GF-D8 (cell line): ENCODE measurements at regions not wholly inside any gene's neighbourhood (a gene's known extent, or its start where the extent isn't known, plus 50 kb on each side); places are given as distances from the start of the nearest gene placed in this dataset.

Experiments used
- DNase-seq: peaks from one replicate; lab custom pipeline; 2025; lab: John Stamatoyannopoulos, UW

DNA sequence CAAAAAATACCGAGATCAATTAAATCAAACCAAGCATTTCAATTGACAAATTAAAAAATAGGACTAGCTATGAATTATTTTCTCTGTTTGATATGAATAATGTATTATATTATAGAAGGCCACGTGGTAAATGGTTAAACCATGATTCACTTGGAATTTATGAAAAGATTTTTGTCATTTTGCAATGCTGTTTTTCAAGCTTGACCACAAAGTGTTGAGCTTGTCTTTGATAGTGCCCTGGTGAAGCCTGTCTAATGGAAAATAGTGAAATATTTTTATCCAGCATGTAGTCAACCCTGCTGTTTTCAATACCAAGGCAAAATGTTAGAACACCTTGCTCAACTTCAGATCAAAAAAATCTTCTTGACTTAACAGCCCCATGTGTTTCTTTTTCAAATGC is 288.0 kb upstream of the PRMT6 start:
- DNase-seq: no peak

DNA sequence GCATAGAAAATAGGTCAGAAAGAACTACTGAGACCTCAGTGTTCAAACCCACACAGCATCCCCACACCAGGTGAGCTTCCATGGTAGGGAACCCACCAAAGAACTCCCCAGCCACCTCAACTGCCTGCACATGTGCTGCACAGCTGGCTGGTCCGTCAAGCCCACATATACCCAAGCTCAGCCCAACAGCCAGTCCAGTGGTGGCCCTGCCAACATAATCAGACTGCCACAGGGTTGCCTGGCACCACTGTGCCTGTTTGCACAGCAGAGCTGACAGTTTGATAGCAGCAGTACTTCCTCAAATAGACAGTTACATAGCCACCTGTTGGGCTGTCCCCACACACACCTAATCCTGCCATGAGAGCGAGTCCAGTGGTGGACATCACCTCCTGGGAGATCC is 283.3 kb upstream of the PRMT6 start:
- no peak for DNase-seq

DNA sequence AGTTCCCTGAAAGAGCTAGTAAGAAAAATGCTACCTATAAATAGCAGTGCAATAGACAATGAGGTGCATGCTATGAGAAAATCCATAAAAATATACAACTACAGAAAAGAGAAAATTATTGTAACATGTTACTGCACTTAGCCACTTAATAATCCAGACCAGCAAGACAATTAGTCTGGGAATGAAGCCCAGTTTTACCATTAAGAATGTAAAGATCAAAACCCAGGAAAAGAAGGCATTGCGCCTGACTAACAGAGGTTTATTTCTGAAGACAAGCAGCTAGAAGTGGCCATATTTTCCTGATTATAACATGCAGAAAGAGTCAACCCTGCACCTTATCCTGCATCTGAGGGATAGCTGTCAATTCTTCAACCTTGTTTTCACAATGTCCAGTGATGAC is 276.4 kb upstream of the PRMT6 start:
- no peak for DNase-seq

DNA sequence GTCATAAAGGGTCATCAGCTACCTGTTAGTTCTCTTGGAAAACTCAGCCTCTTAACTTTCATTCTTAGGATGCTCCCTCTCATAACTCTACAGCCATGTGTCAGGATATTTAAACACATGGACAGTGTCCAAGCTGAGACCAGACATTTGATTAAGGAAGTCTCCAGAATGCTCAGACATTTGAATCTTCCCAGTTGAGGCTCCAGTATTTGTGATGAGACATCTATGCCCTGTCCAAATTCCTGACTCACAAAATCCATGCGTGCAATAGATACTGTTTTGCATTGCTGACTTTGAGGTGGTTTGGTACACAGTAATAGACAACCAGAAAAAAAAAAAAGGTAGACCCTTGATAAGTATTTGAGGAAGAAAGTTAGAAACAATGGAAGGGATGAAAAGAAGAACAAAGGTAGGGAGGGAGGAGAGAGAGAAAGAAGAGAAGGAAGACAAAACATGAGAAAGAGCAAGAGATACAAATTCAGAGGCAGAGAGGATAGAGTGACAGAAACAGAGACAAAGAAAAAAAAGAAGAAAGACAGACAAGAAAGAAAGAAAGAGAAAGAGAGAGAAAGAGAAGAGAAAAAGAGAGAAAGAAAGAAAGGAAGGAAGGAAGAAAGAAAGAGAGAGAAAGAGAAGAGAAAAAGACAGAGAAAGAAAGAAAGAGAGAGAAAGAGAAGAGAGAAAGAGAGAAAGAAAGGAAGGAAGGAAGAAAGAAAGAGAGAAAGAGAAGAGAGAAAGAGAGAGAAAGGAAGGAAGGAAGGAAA is 275.5 kb upstream of the PRMT6 start:
- DNase-seq: no peak

DNA sequence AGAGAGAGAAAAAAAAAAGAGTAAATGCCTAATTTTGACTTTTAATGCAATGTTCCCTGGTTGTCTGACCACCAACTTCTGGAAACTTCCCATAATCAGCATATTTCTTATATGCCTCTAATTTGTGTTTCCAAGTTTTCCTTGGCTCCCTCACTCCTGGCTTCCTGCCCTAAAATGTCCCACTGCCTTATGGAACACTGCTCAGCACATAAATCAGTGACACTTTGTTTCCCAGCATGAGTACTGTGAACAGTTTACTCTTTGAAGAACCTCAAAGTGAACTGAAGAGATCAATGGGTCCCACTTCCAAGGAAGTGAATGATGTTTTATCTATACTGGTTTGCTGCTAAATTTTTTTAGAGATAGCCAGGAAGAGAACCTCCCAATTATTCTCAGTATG is 271.3 kb upstream of the PRMT6 start:
- no peak for DNase-seq

DNA sequence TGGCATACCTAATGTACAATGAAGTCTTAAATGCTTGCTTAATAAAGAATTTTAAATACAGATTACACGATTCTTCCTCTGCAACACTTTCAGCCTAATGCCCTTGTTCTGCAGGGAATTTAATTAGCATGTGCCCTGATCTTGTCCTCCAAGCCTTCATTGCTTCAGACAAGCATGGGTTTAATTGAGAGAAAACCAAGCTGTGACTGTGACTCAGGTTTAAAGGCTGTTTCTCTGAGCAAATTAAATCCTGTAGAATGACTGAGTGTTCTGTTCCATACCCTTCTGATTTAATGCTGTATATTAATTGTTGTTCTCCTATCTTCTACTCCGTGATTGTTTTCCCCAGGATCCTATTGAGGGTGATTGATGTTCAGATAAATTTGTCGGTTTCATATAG is 269.0 kb upstream of the PRMT6 start:
- no peak for DNase-seq

DNA sequence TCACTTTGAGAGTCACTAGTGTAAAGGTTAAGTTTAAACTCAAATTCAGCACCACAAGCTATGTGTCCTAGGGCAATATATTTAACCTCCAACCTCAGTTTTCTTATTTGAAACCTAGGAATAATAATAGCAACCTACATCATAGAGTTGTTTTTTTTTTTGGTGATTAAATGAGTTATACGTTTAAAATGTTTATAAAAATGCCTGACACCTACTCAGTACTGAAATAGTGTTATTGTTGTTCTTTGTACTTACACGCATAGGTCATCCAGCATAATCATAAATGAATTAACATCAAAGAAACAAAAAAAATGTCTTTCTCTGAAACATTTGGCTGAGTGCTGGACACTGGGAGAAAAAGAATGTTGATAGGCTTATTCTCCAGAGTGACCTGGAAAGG is 266.8 kb upstream of the PRMT6 start:
- no peak for DNase-seq

DNA sequence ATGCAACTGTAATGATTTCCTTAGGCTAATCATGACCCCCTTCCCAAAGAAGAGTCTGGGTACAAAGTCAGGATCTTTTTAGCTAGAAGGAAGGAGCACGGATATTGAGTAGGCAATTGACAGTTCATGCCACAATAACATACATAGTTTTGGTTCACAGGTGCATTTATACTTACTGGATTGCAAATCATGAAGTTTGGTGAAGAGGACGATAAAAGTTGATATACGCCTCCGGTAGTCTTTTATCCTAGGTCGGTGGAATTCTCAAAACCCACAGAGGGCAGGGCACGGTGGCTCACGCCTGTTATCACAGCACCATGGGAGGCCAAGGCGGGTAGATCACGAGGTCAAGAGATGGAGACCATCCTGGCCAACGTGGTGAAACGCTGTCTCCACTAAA is 265.4 kb upstream of the PRMT6 start:
- DNase-seq: no peak

DNA sequence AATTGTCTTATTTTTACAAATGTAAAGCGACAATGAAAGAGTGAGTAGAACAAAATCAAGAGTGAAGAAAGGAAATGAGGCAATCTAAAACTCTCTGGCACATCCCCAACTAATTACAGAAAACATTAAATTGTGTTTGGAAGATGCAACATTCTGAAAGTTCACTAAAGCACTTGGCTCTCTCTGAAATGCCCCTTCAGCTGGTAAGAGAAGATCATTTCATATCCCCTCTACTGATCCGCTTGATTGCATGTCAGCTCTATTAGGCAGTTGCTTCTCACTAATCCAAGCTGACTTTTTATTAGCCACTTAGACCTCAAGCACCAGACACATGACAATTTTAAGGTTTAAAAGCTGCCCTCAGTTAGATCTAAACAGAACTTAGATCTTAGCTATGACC is 262.8 kb upstream of the PRMT6 start:
- no peak for DNase-seq

DNA sequence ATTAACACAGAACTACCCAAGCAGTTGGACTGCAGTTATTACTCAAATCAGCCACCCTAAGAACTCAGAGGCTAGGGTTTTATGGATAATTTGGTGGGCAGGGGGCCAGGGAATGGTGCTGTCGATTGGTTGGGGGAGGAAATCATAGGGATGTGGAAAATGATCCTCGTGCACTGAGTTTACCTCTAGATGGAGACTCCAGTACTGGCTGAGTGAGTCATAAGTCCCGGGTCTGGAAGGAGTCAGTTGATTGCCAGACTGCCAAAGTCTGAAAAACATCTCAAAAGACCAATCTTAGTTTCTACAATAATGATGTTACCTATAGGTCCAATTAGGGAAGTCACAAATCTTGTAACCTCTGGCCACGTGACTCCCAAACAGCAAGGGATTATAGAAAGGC is 257.5 kb upstream of the PRMT6 start:
- no peak for DNase-seq

DNA sequence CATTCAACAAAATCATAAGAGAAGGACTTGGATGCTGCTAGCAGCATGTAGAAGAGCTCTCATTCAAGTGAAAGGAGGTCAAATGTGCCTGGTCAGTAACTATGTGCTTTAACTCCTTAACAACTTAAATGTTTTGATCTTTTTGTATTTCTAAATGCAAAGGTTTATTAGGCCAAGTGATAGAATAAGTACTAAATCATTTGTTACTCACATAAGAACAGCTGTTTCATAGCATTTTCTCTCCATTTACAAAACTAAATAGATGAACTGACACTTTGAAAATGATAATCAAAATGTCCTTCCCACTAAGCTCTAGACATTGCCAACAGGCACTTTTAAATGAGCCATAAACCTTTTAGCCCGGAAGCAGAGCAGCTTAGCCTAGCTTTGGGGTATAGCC is 254.3 kb upstream of the PRMT6 start:
- DNase-seq: no peak

DNA sequence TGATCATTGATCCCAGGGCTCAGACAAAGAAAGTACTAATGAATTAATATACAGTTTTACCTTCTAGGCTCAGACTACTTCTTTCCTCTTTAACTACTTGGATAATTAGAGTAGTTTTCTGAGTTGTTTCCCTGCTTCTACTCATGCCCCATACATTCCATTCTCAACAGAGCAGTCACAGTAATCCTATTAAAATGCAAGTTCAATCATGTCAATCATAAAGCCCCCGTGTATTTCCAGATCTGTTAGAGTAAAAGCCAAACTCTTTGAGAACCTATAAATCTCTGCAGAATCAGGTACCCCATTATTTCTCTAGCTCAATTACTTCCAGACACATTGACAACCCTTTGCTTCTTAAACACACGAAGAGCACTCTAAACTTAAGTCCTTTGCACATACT is 242.1 kb upstream of the PRMT6 start:
- DNase-seq: no peak

DNA sequence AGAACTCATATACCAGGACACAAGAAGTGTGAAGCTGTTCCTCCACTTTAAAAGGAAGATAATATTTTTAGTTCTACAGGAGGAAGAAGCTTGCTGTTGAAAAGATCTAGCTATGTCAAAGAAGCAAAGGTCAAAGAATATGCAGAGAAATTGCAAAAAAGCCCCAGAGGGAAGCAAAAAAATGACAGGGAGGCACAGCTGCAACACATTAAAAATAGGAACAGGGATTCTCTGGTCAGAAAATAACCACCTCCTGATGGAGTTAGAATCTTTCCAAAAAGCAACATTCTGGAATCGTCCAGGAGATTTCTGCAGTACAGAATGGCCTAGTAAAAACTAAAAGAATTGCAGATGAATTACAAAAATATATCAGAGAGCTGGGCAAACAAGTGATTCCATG is 238.9 kb upstream of the PRMT6 start:
- DNase-seq: no peak

DNA sequence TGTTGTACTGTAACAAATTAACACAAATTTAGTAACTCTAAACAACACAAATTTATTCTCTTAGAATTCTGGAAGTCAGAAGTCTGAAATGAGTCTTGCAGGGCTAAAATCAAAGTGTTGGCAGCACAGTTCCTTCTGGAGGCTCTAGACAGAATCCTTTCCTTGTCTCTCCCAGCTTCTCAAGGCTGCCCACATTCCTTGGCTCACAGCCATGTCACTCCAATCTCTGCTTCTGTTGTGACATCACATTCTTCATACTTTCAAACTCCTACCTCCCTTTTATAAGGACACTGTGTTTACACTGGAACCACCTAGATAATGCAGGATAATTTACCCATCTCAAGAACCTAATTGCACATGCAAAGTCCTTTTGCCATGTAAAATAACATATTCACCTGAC is 225.0 kb upstream of the PRMT6 start:
- DNase-seq: no peak

DNA sequence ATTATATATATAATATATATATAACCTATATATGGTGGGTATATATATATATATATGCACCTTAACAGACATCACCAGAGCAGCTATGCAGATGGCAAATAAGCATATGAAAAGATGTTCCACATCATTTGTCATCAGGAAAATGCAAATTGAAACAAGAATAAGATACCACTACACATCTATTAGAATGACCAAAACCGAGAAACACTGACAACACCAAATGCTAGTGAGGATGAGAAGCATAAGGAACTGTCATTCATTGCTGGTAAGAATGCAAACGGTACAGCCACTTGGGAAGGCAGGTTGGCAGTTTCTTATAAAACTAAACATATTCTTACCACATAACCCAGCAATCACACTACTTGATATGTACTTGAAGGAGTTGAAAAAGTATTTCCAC is 219.8 kb upstream of the PRMT6 start:
- no peak for DNase-seq

DNA sequence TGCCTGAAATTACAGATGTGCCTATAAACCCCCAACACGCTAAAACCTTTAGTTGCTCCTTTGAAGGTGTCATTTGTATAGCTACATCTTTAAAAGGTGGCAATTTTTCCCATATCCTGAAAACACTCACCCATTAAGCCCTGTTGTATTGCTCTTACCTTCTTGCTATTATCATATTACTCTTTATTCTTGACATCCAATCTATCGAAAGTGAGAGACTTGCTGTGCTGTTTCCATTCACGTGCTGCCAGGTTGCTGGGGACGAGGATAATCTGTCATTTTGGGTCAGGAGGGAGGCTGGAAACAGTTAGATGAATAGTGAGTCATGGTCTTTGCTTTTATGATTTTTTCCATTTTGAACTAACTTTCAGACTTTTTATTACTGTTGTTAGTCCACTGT is 213.0 kb upstream of the PRMT6 start:
- DNase-seq: no peak

DNA sequence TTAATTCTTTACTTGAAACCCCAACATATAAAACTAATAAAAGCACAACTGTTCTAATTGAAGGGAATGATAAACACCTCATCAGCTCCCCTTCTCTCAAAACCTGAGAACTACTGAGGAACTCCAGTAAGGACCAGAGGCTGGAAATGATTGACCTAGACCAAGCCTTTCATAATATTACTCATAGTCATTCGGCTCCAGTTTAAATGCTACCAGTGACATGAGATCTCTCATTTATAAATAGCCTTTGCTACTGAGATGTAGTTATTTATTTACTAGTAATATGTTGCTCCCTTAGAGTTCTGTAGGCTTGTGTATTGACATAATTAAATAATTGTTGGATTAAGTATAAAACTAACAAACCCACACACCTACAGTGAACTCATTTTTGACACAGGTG is 209.8 kb upstream of the PRMT6 start:
- no peak for DNase-seq

DNA sequence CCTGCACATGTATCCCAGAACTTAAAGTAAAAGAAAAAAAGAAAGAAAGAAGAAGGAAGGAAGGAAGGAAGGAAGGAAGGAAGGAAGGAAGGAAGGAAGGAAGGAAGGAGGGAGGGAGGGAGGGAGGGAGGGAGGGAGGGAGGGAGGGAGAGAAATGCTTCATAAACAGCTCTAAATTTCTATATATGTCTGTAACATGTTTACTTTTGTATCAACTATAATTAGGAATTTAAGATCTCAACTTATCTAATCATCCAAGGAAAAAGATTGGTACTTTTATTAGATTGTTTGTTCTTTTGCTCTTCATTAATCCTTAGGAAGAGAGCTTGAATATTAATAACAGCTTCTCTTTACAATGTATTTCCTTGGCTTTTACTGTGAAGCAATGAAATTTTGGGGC is 195.4 kb upstream of the PRMT6 start:
- no peak for DNase-seq

DNA sequence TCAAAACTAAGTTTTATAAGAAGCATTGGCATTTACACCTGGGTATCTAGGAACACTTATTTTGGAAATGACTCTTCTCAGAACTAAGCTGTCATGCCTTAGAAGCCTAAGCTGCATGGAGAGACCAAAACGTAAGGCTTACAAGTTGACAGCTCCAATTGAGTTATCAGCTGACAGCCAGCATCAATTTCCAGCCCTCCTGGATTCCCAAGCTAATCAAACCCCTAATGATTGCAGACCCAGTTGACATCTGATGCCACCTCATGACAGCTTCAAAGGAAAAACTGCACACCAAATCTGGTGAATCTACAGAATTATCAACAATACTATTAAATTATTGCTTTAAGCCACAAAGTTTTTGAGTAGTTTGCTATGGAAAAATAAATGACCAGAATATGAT is 187.6 kb upstream of the PRMT6 start:
- DNase-seq: no peak

DNA sequence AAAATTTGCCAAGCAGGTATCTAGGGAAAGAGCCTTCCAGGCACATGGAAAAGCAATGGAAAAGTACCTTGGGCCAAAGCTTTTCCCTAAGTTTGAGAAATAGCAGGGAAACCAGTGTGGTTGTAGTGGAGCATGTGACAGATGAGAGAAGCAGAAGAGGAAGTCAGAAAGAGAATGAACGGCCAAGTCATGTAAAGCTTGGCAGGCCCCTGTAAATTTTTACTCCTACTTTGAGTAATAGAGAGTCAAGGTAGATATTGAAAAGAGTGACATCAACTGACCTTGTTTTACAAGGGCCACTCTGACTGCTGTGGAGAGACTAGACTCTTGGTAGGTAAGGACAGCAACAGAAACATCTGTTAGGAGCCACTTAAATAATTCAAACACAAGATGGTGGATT is 180.9 kb upstream of the PRMT6 start:
- DNase-seq: no peak

DNA sequence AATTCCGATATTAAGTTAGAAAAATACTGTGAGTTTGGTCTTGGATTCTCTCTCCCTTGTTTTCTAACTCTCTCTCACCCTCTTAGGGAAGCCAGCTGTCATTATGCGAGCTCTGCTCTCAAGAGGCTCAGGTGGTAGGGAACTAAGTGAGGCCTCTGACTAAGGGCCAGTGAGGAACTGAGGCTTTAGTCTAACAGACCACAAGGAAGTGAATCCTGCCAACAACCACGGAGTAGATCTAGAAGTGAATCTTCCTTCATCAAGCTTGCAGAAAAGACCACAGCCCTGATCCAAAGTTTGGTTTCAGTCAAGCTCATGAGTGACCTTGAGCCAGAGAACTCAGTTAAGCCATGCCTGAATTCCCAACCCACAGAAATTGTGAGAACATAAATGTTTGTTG is 180.1 kb upstream of the PRMT6 start:
- no peak for DNase-seq

DNA sequence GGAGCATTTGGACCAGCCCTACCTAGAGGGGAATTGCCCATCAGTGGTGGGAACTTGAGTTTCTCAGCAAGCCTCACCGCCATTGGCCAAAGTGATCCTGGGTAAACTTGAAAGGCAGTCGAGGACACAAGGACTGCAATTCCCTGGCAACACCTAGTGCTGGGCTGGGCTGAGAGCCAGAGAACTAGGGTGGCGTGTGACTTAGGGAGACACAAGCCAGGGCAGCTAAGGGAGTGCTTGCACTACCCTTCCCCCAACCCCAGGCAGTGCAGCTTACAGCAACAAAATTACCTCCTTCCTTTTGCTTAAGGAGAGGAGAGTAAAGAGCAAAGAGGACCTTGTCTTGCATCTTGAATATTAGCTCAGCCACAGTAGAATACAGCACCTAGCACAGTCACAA is 176.9 kb upstream of the PRMT6 start:
- DNase-seq: no peak

DNA sequence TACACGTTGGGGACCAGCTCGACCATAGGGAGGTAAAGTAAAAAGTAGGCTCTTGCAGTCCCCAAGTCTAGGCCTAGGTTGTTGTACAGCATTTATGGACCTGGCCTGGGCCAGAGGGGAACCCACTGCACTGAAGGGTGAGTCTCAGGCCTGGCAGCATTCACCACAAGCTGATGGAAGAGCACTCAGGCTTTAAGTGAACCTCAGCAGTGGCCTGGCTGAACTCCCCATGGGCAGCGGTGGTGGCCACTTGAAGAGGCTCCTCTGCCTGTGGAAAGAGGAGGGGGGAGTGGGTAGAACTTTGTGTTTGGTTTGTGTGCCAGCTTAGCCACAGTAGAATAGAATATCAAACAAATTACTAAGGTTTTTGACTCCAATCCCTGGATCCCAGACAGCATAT is 176.2 kb upstream of the PRMT6 start:
- DNase-seq: no peak

DNA sequence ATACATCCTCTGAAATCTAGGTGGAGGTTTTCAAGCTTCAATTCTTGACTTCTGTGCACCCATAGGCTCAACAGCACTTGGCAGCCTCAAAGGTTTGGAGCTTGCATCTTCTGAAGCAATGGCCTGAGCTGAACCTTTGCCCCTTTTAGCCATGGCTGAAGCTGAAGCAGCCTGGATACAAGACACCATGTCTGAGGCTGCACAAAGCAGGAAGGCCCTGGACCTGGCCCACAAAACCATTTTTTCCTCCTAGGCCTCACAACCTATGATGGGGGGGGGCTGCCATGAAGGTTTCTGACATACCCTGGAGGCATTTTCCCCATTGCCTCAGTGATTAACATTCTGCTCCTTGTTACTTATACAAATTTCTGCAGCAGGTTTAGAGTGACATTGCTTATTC is 173.3 kb upstream of the PRMT6 start:
- no peak for DNase-seq

DNA sequence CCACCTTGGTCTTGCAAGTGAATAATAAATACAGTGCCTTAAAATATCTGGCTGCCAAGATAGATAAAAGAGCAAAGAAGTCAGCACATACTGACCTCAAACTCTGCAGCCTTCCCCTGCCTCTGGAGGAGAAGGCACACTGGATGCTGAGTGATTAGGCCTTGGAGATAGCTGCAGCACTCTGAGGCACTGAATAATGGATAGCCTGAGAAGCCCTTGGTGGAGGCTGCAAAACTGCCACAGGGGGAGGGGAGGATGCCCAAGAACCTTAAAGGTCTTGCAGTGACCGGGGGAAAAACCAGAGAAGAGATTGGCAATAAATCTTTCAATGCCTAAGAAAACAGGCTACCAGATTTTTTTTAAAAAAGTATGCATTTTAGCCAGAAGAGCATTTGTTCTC is 167.4 kb upstream of the PRMT6 start:
- no peak for DNase-seq
